GM12878 (cell line): ENCODE measurements at regions not wholly inside any gene's neighbourhood (a gene's known extent, or its start where the extent isn't known, plus 50 kb on each side); places are given as distances from the start of the nearest gene placed in this dataset.

ENCODE experiments used
- ATAC-seq: fragments of 200-7000 bp; cut with Tn5 transposase; 3 replicates; pipeline ENCODE4 v1.9.1; 2020; ENCODE audit warnings: mild to moderate bottlenecking, moderate library complexity
- BruUV-seq: library from RNA; stranded (reverse); fragments of 400-500 nt; replicated peaks from 2 replicates; lab custom pipeline; 2021; lab: Mats Ljungman, UMichigan
- CTCF ChIA-PET: fragments of 300-600 bp; sonication (Branson Sonifier 250); formaldehyde crosslinking; extraction: SDS; loops from one replicate; lab custom pipeline; 2021; ENCODE audit warnings: inconsistent platforms; lab: Yijun Ruan, JAX
- POLR2A ChIA-PET: fragments of 350-600 bp; formaldehyde crosslinking; extraction: SDS; loops from one replicate; lab custom pipeline; 2021; ENCODE audit warnings: inconsistent platforms; lab: Charles Lee
- RAD21 ChIA-PET: fragments of 300-600 bp; sonication (Branson Sonifier 250); formaldehyde crosslinking; loops from one replicate; lab custom pipeline; 2023; ENCODE audit warnings: antibody characterized with exemption; ENCODE audit not compliant: unreplicated experiment; lab: Charles Lee
- SMC1A ChIA-PET: fragments of 300-600 bp; sonication (Branson Sonifier 250); formaldehyde crosslinking; loops from one replicate; lab custom pipeline; 2023; ENCODE audit not compliant: unreplicated experiment, uncharacterized antibody; lab: Charles Lee
- DNase-seq: peaks from one replicate; pipeline ENCODE4 v3.0.0-alpha.2; 2011; ENCODE audit warnings: low read depth, low spot score
- FAIRE-seq: peaks from 3 replicates; lab custom pipeline; 2011; peaks lifted over from hg19 to GRCh38; lab: Jason Lieb, UNC
- H2AFZ ChIP-seq: 2 replicates; pipeline ENCODE4 v1.6.0; 2011; ENCODE audit warnings: low read depth, low read length, control low read depth; ENCODE audit not compliant: control insufficient read depth
- H3K27ac ChIP-seq: 2 replicates; pipeline ENCODE4 v1.5.1; 2011; ENCODE audit warnings: control low read depth; ENCODE audit not compliant: control insufficient read depth, insufficient read depth
- H3K27me3 ChIP-seq, 2 experiments: replicated peaks in 1 of 2; 2 replicates each; pipeline versions ENCODE4 v1.6.0 to v1.6.1; 2011; ENCODE audit warnings: low read length in 1 of 2; ENCODE audit not compliant: control insufficient read depth in 2 of 2, insufficient read depth in 2 of 2
- H3K36me3 ChIP-seq, 2 experiments: 2 replicates each; pipeline ENCODE4 v1.5.1; 2011; ENCODE audit warnings: low read length in 1 of 2; ENCODE audit not compliant: control insufficient read depth in 2 of 2, insufficient read depth in 2 of 2
- H3K4me1 ChIP-seq: 2 replicates; pipeline ENCODE4 v1.6.1; 2011; ENCODE audit warnings: mild to moderate bottlenecking, low read length, moderate library complexity, mixed read lengths; ENCODE audit not compliant: control insufficient read depth, insufficient read depth
- H3K4me2 ChIP-seq: 2 replicates; pipeline ENCODE4 v1.6.0; 2011; ENCODE audit warnings: control low read depth; ENCODE audit not compliant: control insufficient read depth, insufficient read depth
- H3K4me3 ChIP-seq: fragments of 200-600 bp; sonication (generic); 2 replicates; pipeline ENCODE4 v1.5.1; 2016
- H3K79me2 ChIP-seq: 2 replicates; pipeline ENCODE4 v1.6.0; 2011; ENCODE audit warnings: low read length; ENCODE audit not compliant: control insufficient read depth, insufficient read depth
- H3K9ac ChIP-seq: 2 replicates; pipeline ENCODE4 v1.8.0; 2011; ENCODE audit warnings: low read length, control low read depth, mixed read lengths; ENCODE audit not compliant: control insufficient read depth, insufficient read depth
- H3K9me3 ChIP-seq: replicated peaks from 3 replicates; pipeline ENCODE4 v1.5.1; 2011; ENCODE audit warnings: mild to moderate bottlenecking, low read length; ENCODE audit not compliant: control insufficient read depth, insufficient read depth
- H4K20me1 ChIP-seq: 2 replicates; pipeline ENCODE4 v1.6.0; 2011; ENCODE audit not compliant: control insufficient read depth, insufficient read depth
- CBX5 ChIP-seq: sonication (generic); IDR thresholded peaks from 2 replicates; pipeline ENCODE4 v1.6.1; 2016; ENCODE audit warnings: low read depth, moderate library complexity, mild to moderate bottlenecking, inconsistent platforms
- DPF2 ChIP-seq: fragments of 450-650 bp; IDR thresholded peaks from 2 replicates; pipeline ENCODE4 v1.6.1; 2017; ENCODE audit warnings: mild to moderate bottlenecking
- EGR1 ChIP-seq, 2 experiments: IDR thresholded peaks; 1 replicate in 1 of 2; 2 replicates in 1 of 2; pipeline ENCODE4 v1.6.1; 2011 to 2012; ENCODE audit warnings: low read depth in 2 of 2, low read length in 2 of 2, borderline replicate concordance in 1 of 2, mild to moderate bottlenecking in 1 of 2, moderate library complexity in 1 of 2
- HDAC6 ChIP-seq: fragments of 200-600 bp; sonication (generic); IDR thresholded peaks from one replicate; pipeline ENCODE4 v1.8.0; 2017; ENCODE audit warnings: antibody characterized with exemption; ENCODE audit not compliant: unreplicated experiment
- IKZF2 ChIP-seq, 2 experiments: fragments of 450-650 bp; IDR thresholded peaks; 2 replicates each; pipeline ENCODE4 v1.6.1; 2017; ENCODE audit warnings: mild to moderate bottlenecking in 2 of 2, moderate library complexity in 2 of 2
- IRF4 ChIP-seq: IDR thresholded peaks from 2 replicates; pipeline ENCODE4 v1.6.1; 2011; ENCODE audit warnings: low read depth, low read length
- KDM1A ChIP-seq: fragments of 200-600 bp; sonication (generic); IDR thresholded peaks from 2 replicates; pipeline ENCODE4 v1.6.1; 2016; ENCODE audit warnings: borderline replicate concordance
- NBN ChIP-seq: fragments of 450-650 bp; IDR thresholded peaks from 2 replicates; pipeline ENCODE4 v1.6.1; 2016
- NR2C1 ChIP-seq: fragments of 450-650 bp; IDR thresholded peaks from 2 replicates; pipeline ENCODE4 v1.6.1; 2017; ENCODE audit warnings: antibody characterized with exemption, mild to moderate bottlenecking, moderate library complexity
- PML ChIP-seq: IDR thresholded peaks from 2 replicates; pipeline ENCODE4 v1.6.1; 2012; ENCODE audit warnings: low read length, inconsistent platforms
- POLR2AphosphoS2 ChIP-seq: IDR thresholded peaks from 2 replicates; pipeline ENCODE4 v1.6.1; 2011; ENCODE audit warnings: low read depth, mild to moderate bottlenecking, low read length, improper control_type of control experiment, moderate library complexity
- TAF1 ChIP-seq: IDR thresholded peaks from 2 replicates; pipeline ENCODE4 v1.6.1; 2011; ENCODE audit warnings: mild to moderate bottlenecking, low read depth, low read length, borderline replicate concordance
- ZNF384 ChIP-seq: IDR thresholded peaks from 2 replicates; pipeline ENCODE4 v1.6.1; 2012; ENCODE audit warnings: low read depth, mild to moderate bottlenecking, low read length, improper control_type of control experiment, borderline replicate concordance
- WGBS: methylation state at CpG from one replicate; pipeline ENCODE4 v1.1.6; 2016; ENCODE audit warnings: low lambda C conversion rate; ENCODE audit not compliant: insufficient replicate concordance, insufficient coverage; ENCODE audit errors: missing lambda C conversion rate; 5-methylcytosine and 5-hydroxymethylcytosine counted together
- in situ Hi-C: fragments of 300-500 bp; cut with MboI; formaldehyde crosslinking; loops from 9 replicates; pipeline ENCODE4 v1.14.3; 2018; ENCODE audit warnings: mixed read lengths
- intact Hi-C: fragments of 100-400 bp; cut with micrococcal nuclease; formaldehyde crosslinking; loops from one replicate; pipeline ENCODE4 v1.14.2; 2022; ENCODE audit not compliant: unreplicated experiment
- TF ChIP-seq, protein P1 (sequence below): fragments of 450-650 bp; formaldehyde crosslinking; IDR thresholded peaks from 2 replicates; pipeline ENCODE4 v1.5.0; 2022; ENCODE audit warnings: mild to moderate bottlenecking, missing genetic modification characterization
- TF ChIP-seq, protein P2 (sequence below): fragments of 450-650 bp; IDR thresholded peaks from 2 replicates; pipeline ENCODE4 v1.6.1; 2016; ENCODE audit warnings: mild to moderate bottlenecking
- TF ChIP-seq, protein P3 (sequence below): IDR thresholded peaks from 2 replicates; pipeline ENCODE4 v1.6.1; 2012; ENCODE audit warnings: low read depth, low read length, improper control_type of control experiment
- TF ChIP-seq, protein P4 (sequence below): fragments of 450-650 bp; IDR thresholded peaks from 2 replicates; pipeline ENCODE4 v1.6.1; 2014; ENCODE audit warnings: mild to moderate bottlenecking

DNA sequence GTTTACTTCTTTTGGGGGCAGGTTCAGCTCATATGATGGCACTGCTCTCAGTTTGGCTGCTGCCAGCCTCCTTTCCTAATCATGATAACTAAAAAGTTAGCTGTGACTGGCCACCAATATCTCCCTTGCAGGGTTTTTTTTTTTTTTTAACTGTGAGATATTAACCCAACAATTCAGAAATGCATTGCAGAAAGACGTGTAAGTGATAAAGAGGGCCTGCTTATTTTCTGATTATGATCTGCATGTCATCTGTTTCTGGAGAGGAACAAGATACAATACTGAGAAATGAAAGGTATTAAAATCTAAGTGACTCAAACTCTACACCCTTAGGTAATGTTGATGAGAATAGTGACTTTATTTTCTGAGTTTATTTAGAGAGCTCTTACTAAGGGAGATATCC lies 905.6 kb downstream of the SOCS6 start (continued):
- TF ChIP-seq, protein P1, sequence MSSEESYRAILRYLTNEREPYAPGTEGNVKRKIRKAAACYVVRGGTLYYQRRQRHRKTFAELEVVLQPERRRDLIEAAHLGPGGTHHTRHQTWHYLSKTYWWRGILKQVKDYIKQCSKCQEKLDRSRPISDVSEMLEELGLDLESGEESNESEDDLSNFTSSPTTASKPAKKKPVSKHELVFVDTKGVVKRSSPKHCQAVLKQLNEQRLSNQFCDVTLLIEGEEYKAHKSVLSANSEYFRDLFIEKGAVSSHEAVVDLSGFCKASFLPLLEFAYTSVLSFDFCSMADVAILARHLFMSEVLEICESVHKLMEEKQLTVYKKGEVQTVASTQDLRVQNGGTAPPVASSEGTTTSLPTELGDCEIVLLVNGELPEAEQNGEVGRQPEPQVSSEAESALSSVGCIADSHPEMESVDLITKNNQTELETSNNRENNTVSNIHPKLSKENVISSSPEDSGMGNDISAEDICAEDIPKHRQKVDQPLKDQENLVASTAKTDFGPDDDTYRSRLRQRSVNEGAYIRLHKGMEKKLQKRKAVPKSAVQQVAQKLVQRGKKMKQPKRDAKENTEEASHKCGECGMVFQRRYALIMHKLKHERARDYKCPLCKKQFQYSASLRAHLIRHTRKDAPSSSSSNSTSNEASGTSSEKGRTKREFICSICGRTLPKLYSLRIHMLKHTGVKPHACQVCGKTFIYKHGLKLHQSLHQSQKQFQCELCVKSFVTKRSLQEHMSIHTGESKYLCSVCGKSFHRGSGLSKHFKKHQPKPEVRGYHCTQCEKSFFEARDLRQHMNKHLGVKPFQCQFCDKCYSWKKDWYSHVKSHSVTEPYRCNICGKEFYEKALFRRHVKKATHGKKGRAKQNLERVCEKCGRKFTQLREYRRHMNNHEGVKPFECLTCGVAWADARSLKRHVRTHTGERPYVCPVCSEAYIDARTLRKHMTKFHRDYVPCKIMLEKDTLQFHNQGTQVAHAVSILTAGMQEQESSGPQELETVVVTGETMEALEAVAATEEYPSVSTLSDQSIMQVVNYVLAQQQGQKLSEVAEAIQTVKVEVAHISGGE (CRISPR knock-in tag) = no peak
- TF ChIP-seq, protein P2, sequence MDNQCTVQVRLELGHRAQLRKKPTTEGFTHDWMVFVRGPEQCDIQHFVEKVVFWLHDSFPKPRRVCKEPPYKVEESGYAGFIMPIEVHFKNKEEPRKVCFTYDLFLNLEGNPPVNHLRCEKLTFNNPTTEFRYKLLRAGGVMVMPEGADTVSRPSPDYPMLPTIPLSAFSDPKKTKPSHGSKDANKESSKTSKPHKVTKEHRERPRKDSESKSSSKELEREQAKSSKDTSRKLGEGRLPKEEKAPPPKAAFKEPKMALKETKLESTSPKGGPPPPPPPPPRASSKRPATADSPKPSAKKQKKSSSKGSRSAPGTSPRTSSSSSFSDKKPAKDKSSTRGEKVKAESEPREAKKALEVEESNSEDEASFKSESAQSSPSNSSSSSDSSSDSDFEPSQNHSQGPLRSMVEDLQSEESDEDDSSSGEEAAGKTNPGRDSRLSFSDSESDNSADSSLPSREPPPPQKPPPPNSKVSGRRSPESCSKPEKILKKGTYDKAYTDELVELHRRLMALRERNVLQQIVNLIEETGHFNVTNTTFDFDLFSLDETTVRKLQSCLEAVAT = no peak
- TF ChIP-seq KDM1A (no peak), PML (no peak), NBN (no peak), IRF4 (no peak)

DNA sequence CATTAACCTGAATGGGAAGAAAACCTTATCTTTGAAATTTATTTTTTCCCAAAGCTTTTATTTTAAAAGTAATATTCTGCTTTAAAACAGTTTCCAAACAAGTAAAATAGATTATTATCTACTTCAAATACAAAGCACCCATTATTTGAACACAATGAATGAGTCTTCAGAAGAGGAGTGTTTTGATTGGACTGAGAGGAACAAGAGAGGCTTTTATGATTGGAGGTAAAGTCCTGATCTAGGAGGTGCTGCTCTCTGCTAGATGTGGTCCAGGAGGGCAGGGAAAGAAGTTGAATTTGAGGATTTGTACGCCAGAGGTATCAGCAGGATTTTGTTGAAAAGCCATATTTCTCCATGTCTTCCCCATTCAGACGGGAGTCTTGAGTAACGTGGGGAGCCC lies 900.7 kb downstream of the SOCS6 start:
- no peaks in the 10 kb centered on the region for H3K4me1 ChIP-seq
- H3K4me2 ChIP-seq = no peak overlapping the region
- no peaks in the 10 kb centered on the region for H3K9me3 ChIP-seq
- H2AFZ ChIP-seq = no peak overlapping the region
- ChIA-PET POLR2A (no interaction called here), CTCF (no interaction called here), SMC1A (no interaction called here), RAD21 (no interaction called here)
- no TSS peak for BruUV-seq
- H3K9ac ChIP-seq = no peak overlapping the region
- H4K20me1 ChIP-seq = no peaks in the 10 kb centered on the region
- no peak overlapping the region for H3K4me3 ChIP-seq
- FAIRE-seq (no peak), DNase-seq (no peak), ATAC-seq (no peak)
- no peaks in the 10 kb centered on the region for H3K36me3 ChIP-seq
- H3K27me3 ChIP-seq = no peaks in the 10 kb centered on the region
- in situ Hi-C loops (no loop called here), intact Hi-C loops (no loop called here)
- no peak overlapping the region for H3K27ac ChIP-seq
- 26% methylated on average over 3 of the region's 3 CpGs for WGBS
- no peaks in the 10 kb centered on the region for H3K79me2 ChIP-seq
- TF ChIP-seq, protein P3, sequence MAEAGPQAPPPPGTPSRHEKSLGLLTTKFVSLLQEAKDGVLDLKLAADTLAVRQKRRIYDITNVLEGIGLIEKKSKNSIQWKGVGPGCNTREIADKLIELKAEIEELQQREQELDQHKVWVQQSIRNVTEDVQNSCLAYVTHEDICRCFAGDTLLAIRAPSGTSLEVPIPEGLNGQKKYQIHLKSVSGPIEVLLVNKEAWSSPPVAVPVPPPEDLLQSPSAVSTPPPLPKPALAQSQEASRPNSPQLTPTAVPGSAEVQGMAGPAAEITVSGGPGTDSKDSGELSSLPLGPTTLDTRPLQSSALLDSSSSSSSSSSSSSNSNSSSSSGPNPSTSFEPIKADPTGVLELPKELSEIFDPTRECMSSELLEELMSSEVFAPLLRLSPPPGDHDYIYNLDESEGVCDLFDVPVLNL = no peak
- TF ChIP-seq, protein P4, sequence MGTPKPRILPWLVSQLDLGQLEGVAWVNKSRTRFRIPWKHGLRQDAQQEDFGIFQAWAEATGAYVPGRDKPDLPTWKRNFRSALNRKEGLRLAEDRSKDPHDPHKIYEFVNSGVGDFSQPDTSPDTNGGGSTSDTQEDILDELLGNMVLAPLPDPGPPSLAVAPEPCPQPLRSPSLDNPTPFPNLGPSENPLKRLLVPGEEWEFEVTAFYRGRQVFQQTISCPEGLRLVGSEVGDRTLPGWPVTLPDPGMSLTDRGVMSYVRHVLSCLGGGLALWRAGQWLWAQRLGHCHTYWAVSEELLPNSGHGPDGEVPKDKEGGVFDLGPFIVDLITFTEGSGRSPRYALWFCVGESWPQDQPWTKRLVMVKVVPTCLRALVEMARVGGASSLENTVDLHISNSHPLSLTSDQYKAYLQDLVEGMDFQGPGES = no peak
- TF ChIP-seq DPF2 = no peak
- TF ChIP-seq HDAC6 = no peak
- TF ChIP-seq CBX5 = no peak
- no peak for TF ChIP-seq EGR1 (IDR thresholded peaks at IDR 0.05; ENCODE audit: borderline replicate concordance in 1 of 2, low read depth in 2 of 2, low read length in 2 of 2)
- no peak for TF ChIP-seq POLR2AphosphoS2
- TF ChIP-seq TAF1 = no peak
- no peak for TF ChIP-seq NR2C1
- TF ChIP-seq IKZF2 (IDR thresholded peaks at IDR 0.05) = no peak
- TF ChIP-seq ZNF384 = no peak
